ENCODE measurements at regions not wholly inside any gene's neighbourhood (a gene's known extent, or its start where the extent isn't known, plus 50 kb on each side); places are given as distances from the start of the nearest gene placed in this dataset.

GRCh38 chr10:21174715-21175495, 277.8 kb upstream of the NEBL start:
- TF ChIP-seq, protein P1, sequence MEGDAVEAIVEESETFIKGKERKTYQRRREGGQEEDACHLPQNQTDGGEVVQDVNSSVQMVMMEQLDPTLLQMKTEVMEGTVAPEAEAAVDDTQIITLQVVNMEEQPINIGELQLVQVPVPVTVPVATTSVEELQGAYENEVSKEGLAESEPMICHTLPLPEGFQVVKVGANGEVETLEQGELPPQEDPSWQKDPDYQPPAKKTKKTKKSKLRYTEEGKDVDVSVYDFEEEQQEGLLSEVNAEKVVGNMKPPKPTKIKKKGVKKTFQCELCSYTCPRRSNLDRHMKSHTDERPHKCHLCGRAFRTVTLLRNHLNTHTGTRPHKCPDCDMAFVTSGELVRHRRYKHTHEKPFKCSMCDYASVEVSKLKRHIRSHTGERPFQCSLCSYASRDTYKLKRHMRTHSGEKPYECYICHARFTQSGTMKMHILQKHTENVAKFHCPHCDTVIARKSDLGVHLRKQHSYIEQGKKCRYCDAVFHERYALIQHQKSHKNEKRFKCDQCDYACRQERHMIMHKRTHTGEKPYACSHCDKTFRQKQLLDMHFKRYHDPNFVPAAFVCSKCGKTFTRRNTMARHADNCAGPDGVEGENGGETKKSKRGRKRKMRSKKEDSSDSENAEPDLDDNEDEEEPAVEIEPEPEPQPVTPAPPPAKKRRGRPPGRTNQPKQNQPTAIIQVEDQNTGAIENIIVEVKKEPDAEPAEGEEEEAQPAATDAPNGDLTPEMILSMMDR (optimal IDR thresholded peaks at IDR 0.05 in 1 of 3, IDR thresholded peaks at IDR 0.05 in 1 of 3, conservative IDR thresholded peaks at IDR 0.05 in 1 of 3; ENCODE audit: extremely low read depth in 1 of 3, insufficient read depth in 2 of 3, low read length in 3 of 3) = no peak
- TF ChIP-seq EZH2 (IDR thresholded peaks at IDR 0.05; ENCODE audit: low read length) = no peak

Data from keratinocyte (primary cell).